GM21723 (cell line): ENCODE measurements at regions not wholly inside any gene's neighbourhood (a gene's known extent, or its start where the extent isn't known, plus 50 kb on each side); places are given as distances from the start of the nearest gene placed in this dataset.
"Not testable (repeated sequence)": the region's sequence is repeated elsewhere in the genome, so short reads cannot be mapped to it uniquely, and the experiment has no call there.

ENCODE experiments used
- ATAC-seq: cut with Tn5 transposase; IDR thresholded peaks from one replicate; pipeline ENCODE4 v1.9.1; 2021; ENCODE audit warnings: mild to moderate bottlenecking, moderate library complexity; ENCODE audit not compliant: unreplicated experiment

GRCh38 chr4:131810565-131810964, 1338.5 kb upstream of the PCDH10 start:
- not testable (repeated sequence) for ATAC-seq
